Central memory CD8-positive, alpha-beta T cell (primary cell): ENCODE measurements at regions not wholly inside any gene's neighbourhood (a gene's known extent, or its start where the extent isn't known, plus 50 kb on each side); places are given as distances from the start of the nearest gene placed in this dataset.

Experiments used
- ATAC-seq: fragments of 150-1000 bp; cut with Tn5 transposase; replicated peaks from 2 replicates; pipeline ENCODE4 v1.10.0; 2022; ENCODE audit warnings: mild to moderate bottlenecking, moderate FRiP score, moderate number of reproducible peaks; ENCODE audit not compliant: poor library complexity, severe bottlenecking; ENCODE audit errors: extremely low read depth
- DNase-seq, 2 donors: peaks; one replicate each; pipeline ENCODE4 v3.0.0; 2021; ENCODE audit warnings: low spot score in 2 of 2
- H3K27ac Mint-ChIP-seq: one replicate; pipeline ENCODE4 v1.8.0; 2022; ENCODE audit warnings: low read depth, mild to moderate bottlenecking, moderate library complexity, mixed read lengths
- H3K27me3 Mint-ChIP-seq: one replicate; pipeline ENCODE4 v1.8.0; 2022; ENCODE audit warnings: mixed read lengths
- H3K36me3 Mint-ChIP-seq: one replicate; pipeline ENCODE4 v1.8.0; 2022; ENCODE audit warnings: mild to moderate bottlenecking, moderate library complexity, mixed read lengths; ENCODE audit not compliant: insufficient read depth
- H3K4me1 Mint-ChIP-seq: one replicate; pipeline ENCODE4 v1.8.0; 2022; ENCODE audit warnings: mixed read lengths
- H3K4me3 Mint-ChIP-seq: one replicate; pipeline ENCODE4 v1.8.0; 2022; ENCODE audit warnings: mild to moderate bottlenecking, moderate library complexity, mixed read lengths
- H3K9me3 Mint-ChIP-seq: one replicate; pipeline ENCODE4 v1.8.0; 2022; ENCODE audit warnings: mixed read lengths

GRCh38 chr1:55697997-55698535, 482.9 kb upstream of the USP24 start:
- no peak for DNase-seq
- H3K4me3 Mint-ChIP-seq, result no peak overlapping the region
- no peaks in the 10 kb centered on the region for H3K4me1 Mint-ChIP-seq
- no peaks in the 10 kb centered on the region for H3K36me3 Mint-ChIP-seq
- H3K9me3 Mint-ChIP-seq, result no peaks in the 10 kb centered on the region
- H3K27ac Mint-ChIP-seq, result no peak overlapping the region
- no peak for ATAC-seq
- H3K27me3 Mint-ChIP-seq, result peaks cover 19% of the 10 kb centered on the region

GRCh38 chr1:55696891-55697290, 481.7 kb upstream of the USP24 start:
- H3K27me3 Mint-ChIP-seq, result peaks cover 24% of the 10 kb centered on the region
- H3K4me3 Mint-ChIP-seq, result no peak overlapping the region
- DNase-seq, result no peak
- ATAC-seq, result no peak
- H3K4me1 Mint-ChIP-seq, result no peaks in the 10 kb centered on the region
- no peaks in the 10 kb centered on the region for H3K36me3 Mint-ChIP-seq
- H3K9me3 Mint-ChIP-seq, result no peaks in the 10 kb centered on the region
- no peak overlapping the region for H3K27ac Mint-ChIP-seq

- no peak for DNase-seq
- Mint-ChIP-seq H3K9me3 (no peaks in the 10 kb centered on the region), H3K4me3 (no peak overlapping the region), H3K27me3 (peaks cover 27% of the 10 kb centered on the region), H3K27ac (no peak overlapping the region), H3K36me3 (no peaks in the 10 kb centered on the region), H3K4me1 (no peaks in the 10 kb centered on the region)
- no peak for ATAC-seq
These were observed 481.1 kb upstream of the USP24 start for GRCh38 chr1:55696181-55696754.

- H3K9me3 Mint-ChIP-seq, result no peaks in the 10 kb centered on the region
- H3K4me1 Mint-ChIP-seq, result no peaks in the 10 kb centered on the region
- H3K27me3 Mint-ChIP-seq, result peaks cover 27% of the 10 kb centered on the region
- H3K4me3 Mint-ChIP-seq, result no peak overlapping the region
- ATAC-seq (no peak), DNase-seq (no peak)
- H3K36me3 Mint-ChIP-seq, result no peaks in the 10 kb centered on the region
- H3K27ac Mint-ChIP-seq, result no peak overlapping the region
These were observed 480.4 kb upstream of the USP24 start for GRCh38 chr1:55695552-55695951.

- Mint-ChIP-seq H3K27ac (no peak overlapping the region), H3K9me3 (no peaks in the 10 kb centered on the region), H3K4me1 (no peaks in the 10 kb centered on the region), H3K27me3 (peaks cover 27% of the 10 kb centered on the region), H3K36me3 (no peaks in the 10 kb centered on the region), H3K4me3 (no peak overlapping the region)
- ATAC-seq (no peak), DNase-seq (no peak)
These were observed 480.0 kb upstream of the USP24 start for GRCh38 chr1:55695151-55695550.

- Mint-ChIP-seq H3K4me3 (no peak overlapping the region), H3K9me3 (no peaks in the 10 kb centered on the region), H3K36me3 (no peaks in the 10 kb centered on the region), H3K27me3 (peaks cover 27% of the 10 kb centered on the region), H3K27ac (no peak overlapping the region), H3K4me1 (no peaks in the 10 kb centered on the region)
- no peak for ATAC-seq
- DNase-seq, result no peak
These were observed 479.2 kb upstream of the USP24 start for GRCh38 chr1:55694310-55694801.

- no peak for DNase-seq
These were observed 477.6 kb upstream of the USP24 start for GRCh38 chr1:55692726-55693125.

GRCh38 chr1:55690366-55690765, 475.2 kb upstream of the USP24 start:
- H3K27ac Mint-ChIP-seq, result no peak overlapping the region
- no peaks in the 10 kb centered on the region for H3K9me3 Mint-ChIP-seq
- no peak for ATAC-seq
- no peak overlapping the region for H3K4me3 Mint-ChIP-seq
- peaks cover 59% of the 10 kb centered on the region for H3K27me3 Mint-ChIP-seq
- H3K36me3 Mint-ChIP-seq, result no peaks in the 10 kb centered on the region
- no peaks in the 10 kb centered on the region for H3K4me1 Mint-ChIP-seq
- DNase-seq, result no peak

More at GRCh38 chr1:55692726-55693125, 477.6 kb upstream of the USP24 start:
- Mint-ChIP-seq H3K4me3 (no peak overlapping the region), H3K27me3 (peaks cover 43% of the 10 kb centered on the region), H3K4me1 (no peaks in the 10 kb centered on the region), H3K27ac (no peak overlapping the region), H3K9me3 (no peaks in the 10 kb centered on the region), H3K36me3 (no peaks in the 10 kb centered on the region)
- ATAC-seq, result no peak

- Mint-ChIP-seq H3K27me3 (peaks cover 59% of the 10 kb centered on the region), H3K36me3 (no peaks in the 10 kb centered on the region), H3K4me1 (no peaks in the 10 kb centered on the region), H3K27ac (no peak overlapping the region), H3K4me3 (no peak overlapping the region), H3K9me3 (no peaks in the 10 kb centered on the region)
- DNase-seq (no peak), ATAC-seq (no peak)
These were observed 474.6 kb upstream of the USP24 start for GRCh38 chr1:55689800-55690199.

GRCh38 chr1:55685560-55685959, 470.4 kb upstream of the USP24 start:
- Mint-ChIP-seq H3K27ac (no peak overlapping the region), H3K4me3 (no peak overlapping the region), H3K9me3 (no peaks in the 10 kb centered on the region), H3K4me1 (no peaks in the 10 kb centered on the region), H3K36me3 (no peaks in the 10 kb centered on the region), H3K27me3 (peaks cover 42% of the 10 kb centered on the region)
- ATAC-seq (no peak), DNase-seq (no peak)

- Mint-ChIP-seq H3K9me3 (no peaks in the 10 kb centered on the region), H3K27me3 (peaks cover 40% of the 10 kb centered on the region), H3K36me3 (no peaks in the 10 kb centered on the region), H3K4me3 (no peak overlapping the region), H3K4me1 (no peaks in the 10 kb centered on the region), H3K27ac (no peak overlapping the region)
- DNase-seq (no peak), ATAC-seq (no peak)
These were observed 469.0 kb upstream of the USP24 start for GRCh38 chr1:55684131-55684650.

GRCh38 chr1:55682198-55682597, 467.0 kb upstream of the USP24 start:
- no peak overlapping the region for H3K4me3 Mint-ChIP-seq
- DNase-seq, result no peak
- H3K27ac Mint-ChIP-seq, result no peak overlapping the region
- no peak for ATAC-seq
- H3K9me3 Mint-ChIP-seq, result no peaks in the 10 kb centered on the region
- peaks cover 28% of the 10 kb centered on the region for H3K27me3 Mint-ChIP-seq
- H3K4me1 Mint-ChIP-seq, result no peaks in the 10 kb centered on the region
- no peaks in the 10 kb centered on the region for H3K36me3 Mint-ChIP-seq

GRCh38 chr1:55679971-55680370, 464.8 kb upstream of the USP24 start:
- Mint-ChIP-seq H3K9me3 (no peaks in the 10 kb centered on the region), H3K4me1 (no peaks in the 10 kb centered on the region), H3K4me3 (no peak overlapping the region), H3K36me3 (no peaks in the 10 kb centered on the region), H3K27ac (no peak overlapping the region), H3K27me3 (peaks cover 23% of the 10 kb centered on the region)
- ATAC-seq, result no peak
- no peak for DNase-seq
